Activated CD4-positive, alpha-beta T cell treated with anti-CD3 and anti-CD28 coated beads for 4 hours (primary cell): ENCODE measurements at regions not wholly inside any gene's neighbourhood (a gene's known extent, or its start where the extent isn't known, plus 50 kb on each side); places are given as distances from the start of the nearest gene placed in this dataset.
"Not testable (repeated sequence)": the region's sequence is repeated elsewhere in the genome, so short reads cannot be mapped to it uniquely, and the experiment has no call there.

Experiments
- DNase-seq, 2 donors: peaks; one replicate each; pipeline ENCODE4 v3.0.0-alpha.2; 2020

GRCh38 chr1:221601166-221601565 is 140.7 kb downstream of the DUSP10 start:
- DNase-seq: no peak

- no peak for DNase-seq
These were observed 139.1 kb downstream of the DUSP10 start for GRCh38 chr1:221602830-221603229.

GRCh38 chr1:221604390-221604789 is 137.5 kb downstream of the DUSP10 start:
- not testable (repeated sequence) for DNase-seq

GRCh38 chr1:221604948-221605347 is 136.9 kb downstream of the DUSP10 start:
- no peak for DNase-seq

- DNase-seq: no peak
These were observed 136.3 kb downstream of the DUSP10 start for GRCh38 chr1:221605569-221605968.

GRCh38 chr1:221606256-221606655 is 135.6 kb downstream of the DUSP10 start:
- DNase-seq: no peak

GRCh38 chr1:221608835-221609320 is 133.0 kb downstream of the DUSP10 start:
- DNase-seq: no peak

- DNase-seq: no peak
These were observed 130.2 kb downstream of the DUSP10 start for GRCh38 chr1:221611656-221612046.

GRCh38 chr1:221612047-221612777 is 129.7 kb downstream of the DUSP10 start:
- no peak for DNase-seq

GRCh38 chr1:221620437-221621384 is 121.2 kb downstream of the DUSP10 start:
- no peak for DNase-seq

GRCh38 chr1:221621683-221622082 is 120.2 kb downstream of the DUSP10 start:
- no peak for DNase-seq

GRCh38 chr1:221622389-221622788 is 119.5 kb downstream of the DUSP10 start:
- no peak for DNase-seq

- DNase-seq: no peak
These were observed 116.9 kb downstream of the DUSP10 start for GRCh38 chr1:221625026-221625425.

GRCh38 chr1:221626041-221626440 is 115.8 kb downstream of the DUSP10 start:
- DNase-seq: no peak

GRCh38 chr1:221630236-221630635 is 111.7 kb downstream of the DUSP10 start:
- no peak for DNase-seq

GRCh38 chr1:221631556-221631955 is 110.3 kb downstream of the DUSP10 start:
- DNase-seq: no peak

- no peak for DNase-seq
These were observed 109.8 kb downstream of the DUSP10 start for GRCh38 chr1:221632072-221632471.

GRCh38 chr1:221633841-221634409 is 108.0 kb downstream of the DUSP10 start:
- DNase-seq: no peak

- DNase-seq: no peak
These were observed 107.3 kb downstream of the DUSP10 start for GRCh38 chr1:221634606-221635005.

- no peak for DNase-seq
These were observed 106.6 kb downstream of the DUSP10 start for GRCh38 chr1:221635305-221635704.

GRCh38 chr1:221636096-221636495 is 105.8 kb downstream of the DUSP10 start:
- DNase-seq: no peak

GRCh38 chr1:221636967-221637366 is 104.9 kb downstream of the DUSP10 start:
- no peak for DNase-seq

- DNase-seq: no peak
These were observed 104.2 kb downstream of the DUSP10 start for GRCh38 chr1:221637641-221638041.
